ENCODE measurements at regions not wholly inside any gene's neighbourhood (a gene's known extent, or its start where the extent isn't known, plus 50 kb on each side); places are given as distances from the start of the nearest gene placed in this dataset.
"Not testable (repeated sequence)": the region's sequence is repeated elsewhere in the genome, so short reads cannot be mapped to it uniquely, and the experiment has no call there.

- DNase-seq, result no peak
Observed at GRCh38 chr7:112540839-112541577, 60.2 kb downstream of the LSMEM1 start.

DNA sequence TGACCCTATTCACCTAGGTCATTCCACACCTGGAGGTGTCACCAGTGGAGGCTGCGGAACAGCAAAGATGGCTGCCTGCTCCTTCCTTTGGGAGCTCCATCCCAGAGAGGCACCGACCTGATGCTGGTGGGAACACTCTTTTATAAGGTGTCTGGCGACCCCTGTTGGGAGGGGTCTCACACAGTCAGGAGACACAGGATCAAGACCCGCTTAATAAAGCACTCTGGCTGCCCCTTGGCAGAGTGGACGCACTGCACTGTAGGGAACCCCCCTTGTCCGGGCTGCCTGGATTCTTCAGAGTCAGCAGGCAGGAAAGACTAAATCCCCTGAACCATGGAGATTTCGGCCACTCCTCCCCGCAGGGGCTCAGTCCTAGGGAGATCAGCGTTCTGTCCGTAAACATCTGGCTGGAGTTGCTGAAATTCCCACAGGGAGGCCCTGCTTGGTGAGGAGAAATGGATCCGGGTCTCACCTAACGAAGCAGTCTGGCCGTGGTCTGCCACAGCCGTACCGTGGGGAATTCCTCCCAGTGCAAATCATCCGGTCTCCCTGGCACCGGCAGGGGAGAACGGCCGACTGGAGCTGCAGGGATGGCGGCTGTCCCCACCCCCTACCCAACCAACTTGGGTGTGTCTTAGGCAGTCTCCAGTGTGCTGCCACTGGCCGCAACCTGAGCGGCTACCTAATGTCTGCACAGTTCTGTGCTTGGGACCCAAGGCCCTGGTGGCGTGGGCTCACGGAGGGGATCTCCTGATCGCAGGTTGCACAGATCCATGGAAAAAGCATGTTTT is 66.1 kb downstream of the LSMEM1 start:
- no peak for DNase-seq

DNA sequence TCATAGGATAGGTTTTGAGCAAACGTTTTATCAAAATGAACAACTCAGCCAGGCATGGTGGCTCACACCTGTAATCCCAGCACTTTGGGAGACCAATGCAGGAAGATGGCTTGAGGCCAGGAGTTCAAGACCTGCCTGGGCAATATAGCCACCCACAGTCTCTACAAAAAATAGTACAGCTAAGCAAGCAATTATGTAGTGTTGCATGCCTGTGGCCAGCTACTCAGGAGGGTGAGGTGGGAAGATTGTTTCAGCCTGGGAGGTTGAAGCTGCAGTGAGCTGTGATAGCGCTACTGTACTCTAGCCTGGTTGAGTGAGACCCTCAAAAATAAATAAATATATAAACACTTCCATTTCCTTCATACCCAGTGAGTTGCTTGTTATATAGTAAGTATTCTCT is 67.1 kb downstream of the LSMEM1 start:
- DNase-seq, result no peak

DNA sequence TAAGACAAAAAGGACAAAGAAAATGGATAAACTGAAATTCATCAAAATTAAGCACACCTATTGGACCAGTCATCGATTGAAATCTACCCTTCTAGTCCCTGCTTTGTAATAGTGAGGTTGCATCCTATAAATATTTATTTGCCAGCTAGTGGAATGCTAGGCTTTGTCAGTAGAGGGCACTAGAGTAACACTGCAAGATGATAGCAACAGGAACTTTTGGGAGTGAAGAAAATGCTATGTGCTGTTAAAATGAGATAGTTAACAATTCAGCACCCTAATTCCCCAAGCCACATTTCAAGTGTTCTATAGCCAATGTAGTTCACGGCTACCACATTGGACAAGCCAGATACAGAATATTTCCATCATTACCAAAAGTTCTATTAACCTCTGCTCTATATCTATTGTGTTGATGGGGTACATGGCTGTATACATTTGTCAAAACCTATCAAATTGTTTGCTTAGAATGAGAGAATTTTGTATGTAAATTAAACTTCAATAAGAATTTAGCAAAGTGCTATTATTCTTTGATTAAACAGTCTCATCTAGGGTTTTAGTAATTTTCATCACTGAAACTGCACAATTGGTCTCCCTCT is 69.8 kb downstream of the LSMEM1 start:
- no peak for DNase-seq

GRCh38 chr7:112551521-112551920 is 70.7 kb downstream of the LSMEM1 start:
- DNase-seq, result not testable (repeated sequence)

DNA sequence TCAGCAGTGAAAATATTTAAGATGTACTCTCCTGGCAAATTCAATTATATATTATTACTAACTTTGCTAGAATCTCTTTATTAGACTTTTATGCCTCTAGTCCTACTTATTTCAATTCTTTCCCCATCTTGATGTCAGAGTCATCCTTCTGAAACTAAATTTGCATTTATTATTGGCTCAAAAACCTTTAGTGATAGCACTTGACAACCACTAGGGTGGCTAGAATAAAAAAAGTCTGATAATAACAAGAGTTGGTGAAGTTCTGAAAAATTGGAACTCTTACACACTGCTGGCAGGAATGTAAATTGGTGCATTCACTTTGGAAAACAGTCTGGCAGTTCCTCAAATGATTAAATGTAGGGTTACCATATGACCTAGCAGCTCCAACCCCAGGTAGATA is 73.8 kb downstream of the LSMEM1 start:
- no peak for DNase-seq

GRCh38 chr7:112556633-112557032 is 75.8 kb downstream of the LSMEM1 start:
- no peak for DNase-seq

DNA sequence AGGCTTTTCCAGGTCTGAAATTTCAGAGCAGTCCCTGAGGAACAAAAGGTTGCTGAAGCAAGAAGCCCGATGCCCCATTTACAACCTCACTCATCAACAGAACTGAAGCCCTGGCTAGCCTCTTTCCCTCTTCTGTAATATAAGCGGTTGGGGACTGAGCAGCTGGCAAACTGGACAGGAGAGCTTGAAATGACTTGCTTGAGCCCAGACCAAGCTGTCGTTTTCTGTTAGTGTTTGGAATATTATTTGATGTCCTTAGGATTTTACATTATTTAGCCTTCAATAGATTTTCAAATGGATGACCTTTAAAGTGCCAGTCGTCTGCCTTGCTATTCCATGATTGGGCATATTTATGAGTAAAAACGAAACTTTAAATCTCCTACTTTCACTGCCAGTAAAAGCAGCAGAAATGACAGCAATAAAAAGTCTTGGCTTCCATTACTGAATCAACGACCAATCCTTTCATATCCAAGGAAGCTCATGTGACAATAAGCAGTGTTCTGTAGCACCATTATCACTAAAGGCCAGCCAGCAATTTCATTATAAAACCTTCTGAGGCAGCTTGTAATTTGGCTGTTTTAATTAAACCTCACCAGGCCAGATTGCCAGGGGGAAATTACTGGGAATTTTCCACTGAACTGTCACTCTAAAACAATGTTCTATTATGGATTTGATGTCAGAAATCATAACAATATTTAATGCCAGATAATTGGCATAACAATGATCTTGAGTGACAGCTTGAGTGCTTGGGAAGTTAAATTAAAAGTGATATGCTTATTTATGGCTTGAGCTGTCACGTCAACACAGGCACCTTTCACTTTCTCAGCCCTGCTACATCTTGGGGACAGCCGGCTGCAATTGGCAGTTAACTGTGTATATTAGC is 85.9 kb downstream of the LSMEM1 start:
- DNase-seq, result no peak

- no peak for DNase-seq
Observed at GRCh38 chr7:112567388-112567787, 86.6 kb downstream of the LSMEM1 start.

DNA sequence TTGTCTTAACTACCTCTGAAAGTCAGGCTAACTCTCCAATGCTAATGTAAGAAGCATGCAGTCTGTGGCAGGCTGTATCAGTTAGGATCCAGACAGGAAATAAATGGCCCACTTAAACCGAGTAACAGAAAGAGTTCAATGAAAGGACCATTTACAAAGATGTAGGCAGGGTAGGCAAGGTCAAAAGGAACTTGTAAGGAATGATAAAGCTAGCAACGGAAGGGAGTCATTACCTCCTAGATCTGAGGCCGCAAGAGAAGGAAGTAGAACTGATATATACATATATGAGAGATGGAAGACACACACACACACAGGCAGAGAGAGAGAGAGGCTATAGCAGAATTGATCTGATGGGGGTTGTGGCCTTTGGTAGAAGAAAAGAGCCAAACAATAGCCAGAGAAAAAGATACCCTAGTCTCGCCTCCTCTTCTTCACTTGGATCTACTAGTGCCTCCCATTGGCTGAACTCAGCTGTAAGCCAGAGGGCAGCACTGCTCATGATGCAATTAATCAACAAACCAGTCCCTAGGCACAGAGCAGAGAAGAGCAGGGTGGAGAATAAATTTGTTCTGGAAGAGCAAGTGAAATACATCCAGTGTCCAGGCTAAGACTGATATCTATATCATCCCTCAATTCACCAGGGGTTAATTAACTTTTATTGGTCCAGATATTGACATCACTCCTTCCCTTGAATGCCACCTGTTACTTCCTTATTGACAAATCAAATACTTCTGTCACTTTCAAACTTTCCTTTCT is 91.2 kb downstream of the LSMEM1 start:
- no peak for DNase-seq

GRCh38 chr7:112572669-112573301 is 92.0 kb downstream of the LSMEM1 start:
- peak; percentile 14 for DNase-seq

DNA sequence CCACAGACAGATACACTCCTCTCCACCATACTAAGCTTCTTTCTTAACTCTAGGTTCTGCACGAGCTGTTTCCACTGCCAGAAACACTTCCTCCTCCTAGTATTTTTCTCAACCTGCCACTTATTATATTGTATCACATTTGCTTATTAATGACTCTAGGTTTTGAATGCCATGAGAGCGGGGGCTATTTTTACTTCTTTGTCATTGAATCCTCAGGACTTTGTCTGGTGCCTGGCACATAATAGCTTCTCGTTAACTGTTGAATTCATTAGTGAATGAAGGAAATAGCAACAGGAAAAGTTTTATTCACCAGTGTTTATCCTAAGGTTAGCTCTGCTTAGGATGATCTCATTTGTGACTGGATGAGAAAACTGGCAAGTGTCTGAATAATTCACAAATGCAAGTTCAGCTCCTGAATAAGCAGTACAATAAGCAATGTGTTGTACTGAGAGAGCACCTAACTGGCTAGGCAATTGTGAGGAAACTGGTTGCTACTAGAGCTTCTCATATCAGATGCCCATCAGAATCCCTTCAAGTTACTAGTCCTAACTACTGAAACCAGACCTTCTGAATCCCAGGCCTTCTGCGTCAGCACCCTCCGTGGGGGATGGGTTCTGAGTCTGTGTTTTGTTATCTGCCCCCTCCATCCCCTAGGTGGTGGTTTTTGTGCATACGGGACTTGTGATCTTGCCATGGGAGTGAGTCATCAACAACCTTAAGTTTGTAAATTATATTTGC is 92.7 kb downstream of the LSMEM1 start:
- no peak for DNase-seq

DNA sequence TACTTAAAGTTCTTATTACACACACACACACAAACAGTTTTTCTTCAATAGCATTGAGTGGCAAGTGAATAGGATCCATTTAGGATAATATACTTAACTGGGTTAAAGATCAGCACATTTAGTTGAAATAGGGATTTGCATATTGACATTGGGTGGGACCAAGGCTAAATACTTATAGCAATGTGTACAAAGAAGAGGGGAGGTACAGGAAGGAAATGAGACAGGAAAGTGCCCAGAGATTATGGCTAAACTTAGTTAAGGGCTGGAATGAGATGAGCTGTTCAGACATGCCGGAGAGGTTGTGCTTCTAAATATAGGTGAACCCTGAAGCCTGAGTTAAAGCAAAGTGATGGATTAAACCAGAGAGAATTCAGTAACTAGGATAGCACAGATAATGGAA is 95.1 kb downstream of the LSMEM1 start:
- no peak for DNase-seq

DNA sequence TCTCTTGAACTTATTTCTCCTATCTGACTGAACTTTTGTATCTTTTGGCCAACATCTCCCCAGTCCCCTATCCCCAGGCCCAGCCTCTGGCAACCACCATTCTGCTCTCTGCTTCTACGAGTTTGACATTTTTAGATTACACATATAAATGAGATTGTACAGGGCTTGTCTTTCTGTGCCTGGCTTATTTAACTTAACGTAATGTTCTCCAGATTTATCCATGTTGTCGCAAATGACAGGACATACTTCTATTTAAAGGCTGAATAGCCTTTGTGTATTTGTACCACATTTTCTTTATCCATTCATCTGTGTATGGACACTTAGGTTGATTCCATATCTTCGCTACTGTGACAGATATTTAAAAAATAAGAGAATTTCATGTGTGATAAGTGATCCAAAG is 98.6 kb downstream of the LSMEM1 start:
- no peak for DNase-seq

DNA sequence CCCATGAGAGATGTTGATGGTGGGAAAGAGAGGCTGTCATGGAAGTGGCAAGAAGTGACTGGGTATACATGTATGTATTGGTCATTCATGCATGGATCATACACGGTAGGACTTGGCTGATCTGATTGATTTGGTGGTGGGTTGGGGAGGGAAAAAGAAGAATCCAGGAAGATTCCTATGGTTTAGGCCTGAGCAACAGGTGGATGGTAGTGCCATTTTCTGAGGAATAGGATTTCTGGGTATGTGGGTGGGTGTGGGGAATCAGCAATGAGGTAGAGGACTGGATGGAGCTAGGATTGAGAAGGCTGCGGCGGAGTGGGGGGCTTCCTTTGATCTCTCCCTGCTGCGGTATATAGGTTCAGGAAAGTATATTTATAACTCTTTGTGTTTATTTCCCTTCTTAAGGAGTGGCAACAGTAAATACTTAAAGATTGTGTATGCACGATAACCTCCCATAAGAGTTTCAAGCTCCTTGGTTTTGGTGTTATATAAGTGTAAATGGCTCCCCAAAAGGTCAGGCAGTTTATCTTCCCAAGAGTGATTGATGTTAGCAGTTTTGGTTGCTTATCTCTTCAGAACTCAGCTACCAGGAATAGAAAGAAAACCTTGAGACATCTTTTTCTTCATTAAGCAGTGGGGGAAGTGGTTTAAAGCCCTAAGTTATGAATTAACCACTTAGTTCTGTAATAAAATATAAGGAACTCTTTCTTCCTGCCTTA is 100.1 kb downstream of the LSMEM1 start:
- no peak for DNase-seq

DNA sequence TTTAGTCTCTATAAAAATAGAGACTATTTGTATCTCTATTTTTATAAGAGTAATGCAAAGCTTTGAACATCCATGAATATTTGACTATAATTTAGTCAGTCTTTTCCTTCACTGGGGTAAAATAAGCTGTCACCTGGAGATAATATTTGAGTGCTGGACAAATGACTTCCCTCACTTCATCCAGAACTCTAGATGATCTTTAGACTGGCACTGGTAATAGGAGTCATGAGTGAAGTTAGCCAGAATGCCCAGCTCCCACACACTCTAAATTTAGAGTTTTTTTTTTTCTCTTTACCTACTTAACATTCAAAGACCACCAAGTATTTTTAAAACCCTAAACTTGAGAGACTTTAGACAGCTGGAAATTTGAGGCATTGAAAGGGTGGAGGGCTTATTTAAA is 100.7 kb downstream of the LSMEM1 start:
- DNase-seq, result no peak

DNA sequence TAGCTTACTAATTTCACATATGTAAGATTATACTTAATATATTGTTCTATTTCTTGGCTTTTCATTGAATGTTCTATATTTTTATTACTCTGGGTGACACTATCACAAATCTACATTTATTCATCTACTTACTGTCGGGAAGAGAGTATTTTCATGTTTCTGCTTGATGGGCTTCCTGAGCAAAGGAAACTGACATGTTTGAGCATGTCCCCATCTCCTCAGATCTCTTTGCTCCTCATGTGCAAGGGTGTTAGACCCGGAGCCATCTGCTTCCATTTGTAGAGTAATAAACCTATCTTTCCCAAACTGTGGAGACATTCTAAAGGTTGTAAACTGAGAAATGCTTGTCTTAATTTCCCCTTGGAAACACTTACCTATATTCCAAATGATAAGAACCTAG is 103.5 kb downstream of the LSMEM1 start:
- DNase-seq, result no peak

- DNase-seq, result no peak
Observed at GRCh38 chr7:112587504-112587903, 106.7 kb downstream of the LSMEM1 start.

GRCh38 chr7:112592565-112593263 is 111.9 kb downstream of the LSMEM1 start:
- not testable (repeated sequence) for DNase-seq
